ENCODE measurements at regions not wholly inside any gene's neighbourhood (a gene's known extent, or its start where the extent isn't known, plus 50 kb on each side); places are given as distances from the start of the nearest gene placed in this dataset.
"Not testable (repeated sequence)": the region's sequence is repeated elsewhere in the genome, so short reads cannot be mapped to it uniquely, and the experiment has no call there.

- no peak for TF ChIP-seq CTCF (IDR thresholded peaks at IDR 0.05; ENCODE audit: extremely low read depth, low read depth, low read length)
- no peaks in the 10 kb centered on the region for H3K36me3 ChIP-seq (ENCODE audit: insufficient read depth, low read length)
These were observed 222.8 kb upstream of the PRKCQ start for GRCh38 chr10:6802759-6803426.

DNA sequence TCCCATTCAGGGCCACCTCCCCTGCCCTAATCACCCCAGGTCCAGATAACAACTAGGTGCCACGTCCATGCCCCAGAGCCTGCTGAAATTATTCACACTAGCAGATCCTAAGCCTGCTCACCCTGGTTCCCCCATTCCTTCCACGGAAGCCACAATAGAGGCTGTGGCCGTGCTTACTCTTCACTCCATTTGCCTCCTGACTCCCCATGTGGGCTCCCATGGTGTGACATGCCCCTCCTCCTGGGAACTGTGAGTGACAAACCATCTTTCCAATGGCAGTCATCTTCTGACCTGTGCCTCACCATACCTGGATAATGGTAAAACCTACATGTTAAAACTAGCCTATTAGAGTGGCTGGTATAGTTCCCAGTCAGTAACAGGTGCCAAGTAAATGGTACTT lies 216.2 kb upstream of the PRKCQ start:
- no peak for TF ChIP-seq CTCF (IDR thresholded peaks at IDR 0.05; ENCODE audit: extremely low read depth, low read depth, low read length)
- H2AFZ ChIP-seq (ENCODE audit: low read length) = no peak overlapping the region

More at GRCh38 chr10:6802759-6803426, 222.8 kb upstream of the PRKCQ start:
- H3K9me3 ChIP-seq (ENCODE audit: low read depth, low read length) = no peaks in the 10 kb centered on the region
- H3K79me2 ChIP-seq (ENCODE audit: insufficient read depth, low read length) = no peaks in the 10 kb centered on the region
- no peaks in the 10 kb centered on the region for H4K20me1 ChIP-seq (ENCODE audit: insufficient read depth, low read length)
- no peak overlapping the region for H3K4me3 ChIP-seq (ENCODE audit: insufficient read depth, low read length)
- H3K27me3 ChIP-seq (ENCODE audit: insufficient read depth, low read length) = no peaks in the 10 kb centered on the region
- no peak overlapping the region for H3K4me2 ChIP-seq (ENCODE audit: insufficient read depth, low read length)
- no peak for DNase-seq (ENCODE audit: insufficient read length, low spot score, missing footprints)
- H2AFZ ChIP-seq (ENCODE audit: low read length) = no peak overlapping the region
- H3K27ac ChIP-seq (ENCODE audit: low read depth, low read length) = no peak overlapping the region
- H3K4me1 ChIP-seq (ENCODE audit: insufficient read depth, low read length) = no peaks in the 10 kb centered on the region

DNA sequence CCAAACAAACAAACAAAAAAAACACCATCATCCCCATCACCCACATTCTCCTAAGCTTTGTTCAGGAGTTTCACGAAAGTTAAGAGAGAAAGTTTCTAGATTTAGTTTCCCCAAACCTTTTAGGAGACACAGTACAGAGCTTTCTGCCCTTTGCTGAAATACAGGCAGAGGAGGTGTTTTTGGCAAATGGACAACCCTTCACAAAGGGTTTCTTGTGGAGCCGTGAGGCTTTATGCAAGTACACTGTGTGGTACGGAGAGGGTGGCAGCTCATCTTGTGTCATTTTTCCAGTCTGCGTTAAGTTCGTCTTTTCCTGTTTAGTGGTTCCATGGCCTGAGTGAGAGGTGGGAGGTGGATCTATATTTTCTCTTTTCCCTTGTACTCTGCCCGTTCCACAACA lies 215.5 kb upstream of the PRKCQ start:
- no peak overlapping the region for H3K4me3 ChIP-seq (ENCODE audit: insufficient read depth, low read length)
- H3K4me2 ChIP-seq (ENCODE audit: insufficient read depth, low read length) = peak overlapping the region; percentile 36
- TF ChIP-seq CTCF (IDR thresholded peaks at IDR 0.05; ENCODE audit: extremely low read depth, low read depth, low read length) = no peak
- H3K79me2 ChIP-seq (ENCODE audit: insufficient read depth, low read length) = no peaks in the 10 kb centered on the region
- H3K9me3 ChIP-seq (ENCODE audit: low read depth, low read length) = no peaks in the 10 kb centered on the region
- no peaks in the 10 kb centered on the region for H3K27me3 ChIP-seq (ENCODE audit: insufficient read depth, low read length)
- no peaks in the 10 kb centered on the region for H3K4me1 ChIP-seq (ENCODE audit: insufficient read depth, low read length)
- H2AFZ ChIP-seq (ENCODE audit: low read length) = peak overlapping the region; percentile 56
- no peaks in the 10 kb centered on the region for H3K36me3 ChIP-seq (ENCODE audit: insufficient read depth, low read length)
- H4K20me1 ChIP-seq (ENCODE audit: insufficient read depth, low read length) = no peaks in the 10 kb centered on the region
- no peak for DNase-seq (ENCODE audit: insufficient read length, low spot score, missing footprints)
- no peak overlapping the region for H3K27ac ChIP-seq (ENCODE audit: low read depth, low read length)

More for the DNA sequence above, 216.2 kb upstream of the PRKCQ start:
- DNase-seq (ENCODE audit: insufficient read length, low spot score, missing footprints) = no peak
- Histone ChIP-seq H3K36me3 (ENCODE audit: insufficient read depth, low read length) (no peaks in the 10 kb centered on the region), H3K4me3 (ENCODE audit: insufficient read depth, low read length) (no peak overlapping the region), H3K4me2 (ENCODE audit: insufficient read depth, low read length) (no peak overlapping the region), H3K79me2 (ENCODE audit: insufficient read depth, low read length) (no peaks in the 10 kb centered on the region), H3K4me1 (ENCODE audit: insufficient read depth, low read length) (no peaks in the 10 kb centered on the region), H3K27ac (ENCODE audit: low read depth, low read length) (no peak overlapping the region), H4K20me1 (ENCODE audit: insufficient read depth, low read length) (no peaks in the 10 kb centered on the region), H3K27me3 (ENCODE audit: insufficient read depth, low read length) (no peaks in the 10 kb centered on the region), H3K9me3 (ENCODE audit: low read depth, low read length) (no peaks in the 10 kb centered on the region)

DNA sequence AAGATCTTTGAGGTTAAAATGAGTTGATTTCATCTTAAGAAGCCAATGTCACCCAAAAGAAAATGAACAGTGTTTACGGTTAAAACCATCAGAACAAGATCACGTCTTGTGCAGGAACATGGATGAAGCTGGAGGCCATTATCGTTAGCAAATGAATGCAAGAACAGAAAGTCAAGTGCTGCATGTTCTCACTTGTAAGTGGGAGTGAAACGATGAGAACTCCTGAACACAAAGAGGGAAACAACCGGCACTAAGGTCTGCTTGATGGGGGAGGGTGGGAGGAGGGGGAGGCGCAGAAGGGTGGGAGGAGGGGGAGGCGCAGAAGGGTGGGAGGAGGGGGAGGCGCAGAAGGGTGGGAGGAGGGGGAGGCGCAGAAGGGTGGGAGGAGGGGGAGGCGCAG lies 214.8 kb upstream of the PRKCQ start:
- not testable (repeated sequence) for H2AFZ ChIP-seq (ENCODE audit: low read length); DNase-seq (ENCODE audit: insufficient read length, low spot score, missing footprints)

More for the DNA sequence above, 214.8 kb upstream of the PRKCQ start:
- H3K36me3 ChIP-seq (ENCODE audit: insufficient read depth, low read length); H3K4me1 ChIP-seq (ENCODE audit: insufficient read depth, low read length); H3K9me3 ChIP-seq (ENCODE audit: low read depth, low read length); H3K27ac ChIP-seq (ENCODE audit: low read depth, low read length); H3K27me3 ChIP-seq (ENCODE audit: insufficient read depth, low read length); H4K20me1 ChIP-seq (ENCODE audit: insufficient read depth, low read length); H3K79me2 ChIP-seq (ENCODE audit: insufficient read depth, low read length): not testable (repeated sequence)
- peak overlapping the region; percentile 11 for H3K4me2 ChIP-seq (ENCODE audit: insufficient read depth, low read length)
- H3K4me3 ChIP-seq (ENCODE audit: insufficient read depth, low read length) = peak overlapping the region; percentile 2

Data from osteoblast (primary cell).